A673 (cell line): ENCODE measurements at regions not wholly inside any gene's neighbourhood (a gene's known extent, or its start where the extent isn't known, plus 50 kb on each side); places are given as distances from the start of the nearest gene placed in this dataset.
"Not testable (repeated sequence)": the region's sequence is repeated elsewhere in the genome, so short reads cannot be mapped to it uniquely, and the experiment has no call there.

Experiments used
- BruUV-seq: library from RNA; stranded (reverse); fragments of 400-500 nt; replicated peaks from 2 replicates; lab custom pipeline; 2021; lab: Mats Ljungman, UMichigan
- CTCF ChIA-PET: fragments of 300-600 bp; sonication (Branson Sonifier 250); formaldehyde crosslinking; loops from one replicate; lab custom pipeline; 2022; ENCODE audit warnings: antibody characterized with exemption; lab: Charles Lee
- POLR2A ChIA-PET: fragments of 300-600 bp; sonication (Branson Sonifier 250); formaldehyde crosslinking; loops from one replicate; lab custom pipeline; 2022; ENCODE audit warnings: antibody characterized with exemption; ENCODE audit not compliant: low non-redundant PET; lab: Charles Lee
- DNase-seq: peaks from one replicate; pipeline ENCODE4 v3.0.0-alpha.2; 2015; ENCODE audit warnings: low spot score
- H3K27ac ChIP-seq: fragments of 200-600 bp; sonication (generic); 2 replicates; pipeline ENCODE4 v1.5.1; 2016; ENCODE audit warnings: mixed run types, low read depth, mild to moderate bottlenecking, mixed read lengths, antibody characterized with exemption, low read length; ENCODE audit not compliant: poor library complexity, severe bottlenecking
- H3K27me3 ChIP-seq: fragments of 200-600 bp; sonication (generic); replicated peaks from 2 replicates; pipeline ENCODE4 v1.6.1; 2017; ENCODE audit warnings: mixed run types, low read depth, mild to moderate bottlenecking, mixed read lengths, antibody characterized with exemption, low read length; ENCODE audit not compliant: insufficient read depth, poor library complexity
- H3K36me3 ChIP-seq: fragments of 200-600 bp; sonication (generic); 2 replicates; pipeline ENCODE4 v1.6.1; 2016; ENCODE audit warnings: mixed run types, mild to moderate bottlenecking, mixed read lengths, antibody characterized with exemption, low read length; ENCODE audit not compliant: insufficient read depth, poor library complexity, severe bottlenecking
- H3K4me1 ChIP-seq: fragments of 200-600 bp; sonication (generic); 2 replicates; pipeline ENCODE4 v1.6.1; 2017; ENCODE audit warnings: mixed run types, mild to moderate bottlenecking, mixed read lengths, antibody characterized with exemption, low read length; ENCODE audit not compliant: insufficient read depth, poor library complexity, severe bottlenecking
- H3K4me3 ChIP-seq: fragments of 200-600 bp; sonication (generic); 2 replicates; pipeline ENCODE4 v1.5.1; 2016; ENCODE audit warnings: low read depth, mixed run types, mild to moderate bottlenecking, mixed read lengths, low read length; ENCODE audit not compliant: poor library complexity, severe bottlenecking
- H3K9me3 ChIP-seq: fragments of 200-600 bp; sonication (generic); 2 replicates; pipeline ENCODE4 v1.6.1; 2016; ENCODE audit warnings: mixed run types, low read depth, mild to moderate bottlenecking, mixed read lengths, antibody characterized with exemption, low read length; ENCODE audit not compliant: poor library complexity, severe bottlenecking
- CTCF ChIP-seq: fragments of 300-800, 200-600 bp; sonication (generic); conservative IDR thresholded peaks from 2 replicates; pipeline ENCODE4 v1.5.1; 2017; ENCODE audit warnings: low read depth, mild to moderate bottlenecking, antibody characterized with exemption, low read length, moderate library complexity, mixed read lengths
- EZH2 ChIP-seq: fragments of 200-600 bp; sonication (generic); IDR thresholded peaks from 2 replicates; pipeline ENCODE4 v1.6.1; 2017; ENCODE audit warnings: borderline replicate concordance, low read depth, mild to moderate bottlenecking, mixed read lengths, antibody characterized with exemption, low read length; ENCODE audit not compliant: poor library complexity, severe bottlenecking
- intact Hi-C: fragments of 100-400 bp; cut with micrococcal nuclease; formaldehyde crosslinking; loops from one replicate; pipeline ENCODE4 v1.10.0; 2022; ENCODE audit not compliant: unreplicated experiment

- no peak for TF ChIP-seq CTCF
- TF ChIP-seq EZH2: no peak
- H3K4me1 ChIP-seq: peaks cover 32% of the 10 kb centered on the region
- no peak overlapping the region for H3K4me3 ChIP-seq
- no TSS peak for BruUV-seq
- no peak for DNase-seq
- no peaks in the 10 kb centered on the region for H3K36me3 ChIP-seq
- intact Hi-C loops: no loop called here
- H3K27me3 ChIP-seq: no peaks in the 10 kb centered on the region
- no peaks in the 10 kb centered on the region for H3K9me3 ChIP-seq
- CTCF ChIA-PET: no interaction called here
- POLR2A ChIA-PET: no interaction called here
- H3K27ac ChIP-seq: no peak overlapping the region
Measured at GRCh38 chr22:25497181-25497641, 67.3 kb upstream of the GRK3 start.

- DNase-seq: no peak
- H3K27ac ChIP-seq: no peak overlapping the region
- peaks cover 26% of the 10 kb centered on the region for H3K4me1 ChIP-seq
- H3K27me3 ChIP-seq: no peaks in the 10 kb centered on the region
- TF ChIP-seq EZH2 (no peak), CTCF (no peak)
- no peaks in the 10 kb centered on the region for H3K36me3 ChIP-seq
- ChIA-PET CTCF (no interaction called here), POLR2A (no interaction called here)
- H3K9me3 ChIP-seq: no peaks in the 10 kb centered on the region
- intact Hi-C loops: no loop called here
- H3K4me3 ChIP-seq: no peak overlapping the region
- no TSS peak for BruUV-seq
Measured at GRCh38 chr22:25497716-25498115, 66.8 kb upstream of the GRK3 start.

GRCh38 chr22:25500671-25501070 is 63.8 kb upstream of the GRK3 start:
- H3K27me3 ChIP-seq, intact Hi-C loops, CTCF ChIA-PET, H3K27ac ChIP-seq, H3K36me3 ChIP-seq, DNase-seq, BruUV-seq, H3K4me3 ChIP-seq, H3K9me3 ChIP-seq, H3K4me1 ChIP-seq: not testable (repeated sequence)
- POLR2A ChIA-PET: interaction anchor here (0.6 kb wide), 1 partner anchor 470 kb away, joined by 3 read pairs; no protein-coding TSS in a partner anchor

GRCh38 chr22:25504017-25504416 is 60.5 kb upstream of the GRK3 start:
- H3K36me3 ChIP-seq, CTCF ChIA-PET, intact Hi-C loops, H3K4me1 ChIP-seq, DNase-seq, H3K27ac ChIP-seq, BruUV-seq, H3K27me3 ChIP-seq, H3K4me3 ChIP-seq, H3K9me3 ChIP-seq, POLR2A ChIA-PET: not testable (repeated sequence)
